Activated naive CD4-positive, alpha-beta T cell treated with anti-CD3 and anti-CD28 coated beads, Interleukin-2, amount 50 U/mL, for 72 hours (primary cell): ENCODE measurements at regions not wholly inside any gene's neighbourhood (a gene's known extent, or its start where the extent isn't known, plus 50 kb on each side); places are given as distances from the start of the nearest gene placed in this dataset.
A peak's percentile ranks its signal among the peaks of the same experiment; 100 is the strongest.
"Not testable (repeated sequence)": the region's sequence is repeated elsewhere in the genome, so short reads cannot be mapped to it uniquely, and the experiment has no call there.

ENCODE experiments used
- ATAC-seq, 2 donors: fragments of 150-1000 bp; cut with Tn5 transposase; 2 replicates each; pipeline ENCODE4 v1.10.0; 2021; ENCODE audit warnings: mild to moderate bottlenecking in 2 of 2, moderate library complexity in 2 of 2
- DNase-seq, 2 donors: peaks; one replicate each; pipeline ENCODE4 v3.0.0; 2021 to 2022; ENCODE audit warnings: low spot score in 2 of 2
- H3K27ac Mint-ChIP-seq, 2 donors: one replicate each; pipeline ENCODE4 v1.8.0; 2022; ENCODE audit warnings: mild to moderate bottlenecking in 2 of 2, mixed read lengths in 2 of 2
- H3K36me3 Mint-ChIP-seq, 2 donors: one replicate each; pipeline ENCODE4 v1.8.0; 2022; ENCODE audit warnings: mixed read lengths in 2 of 2
- H3K9me3 Mint-ChIP-seq, 2 donors: one replicate each; pipeline ENCODE4 v1.8.0; 2022; ENCODE audit warnings: mixed read lengths in 2 of 2

DNA sequence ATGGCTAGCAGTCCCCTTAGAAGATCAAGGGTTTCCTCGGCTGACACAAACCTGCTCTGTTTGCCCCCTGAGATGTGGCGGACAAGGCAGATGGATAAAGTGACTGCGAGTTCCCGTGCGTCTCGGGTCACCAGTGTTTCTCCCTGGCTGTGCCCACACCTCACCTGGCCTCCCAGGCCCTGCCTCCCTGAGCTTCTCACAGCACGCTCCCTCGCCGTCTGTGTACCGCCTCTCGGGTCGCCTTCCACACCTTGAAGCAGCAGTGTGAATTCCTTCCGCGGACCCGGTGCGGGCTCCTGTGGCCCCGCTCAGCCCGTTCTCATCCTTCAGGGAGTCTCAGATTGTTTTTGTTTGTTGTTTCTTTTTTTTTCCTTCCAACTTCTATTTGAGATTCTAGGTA, 172.0 kb upstream of the FOXD4L5 start:
- peaks cover 19 to 30% of the 10 kb centered on the region in 2 donors for H3K9me3 Mint-ChIP-seq
- not testable (repeated sequence) for ATAC-seq

DNA sequence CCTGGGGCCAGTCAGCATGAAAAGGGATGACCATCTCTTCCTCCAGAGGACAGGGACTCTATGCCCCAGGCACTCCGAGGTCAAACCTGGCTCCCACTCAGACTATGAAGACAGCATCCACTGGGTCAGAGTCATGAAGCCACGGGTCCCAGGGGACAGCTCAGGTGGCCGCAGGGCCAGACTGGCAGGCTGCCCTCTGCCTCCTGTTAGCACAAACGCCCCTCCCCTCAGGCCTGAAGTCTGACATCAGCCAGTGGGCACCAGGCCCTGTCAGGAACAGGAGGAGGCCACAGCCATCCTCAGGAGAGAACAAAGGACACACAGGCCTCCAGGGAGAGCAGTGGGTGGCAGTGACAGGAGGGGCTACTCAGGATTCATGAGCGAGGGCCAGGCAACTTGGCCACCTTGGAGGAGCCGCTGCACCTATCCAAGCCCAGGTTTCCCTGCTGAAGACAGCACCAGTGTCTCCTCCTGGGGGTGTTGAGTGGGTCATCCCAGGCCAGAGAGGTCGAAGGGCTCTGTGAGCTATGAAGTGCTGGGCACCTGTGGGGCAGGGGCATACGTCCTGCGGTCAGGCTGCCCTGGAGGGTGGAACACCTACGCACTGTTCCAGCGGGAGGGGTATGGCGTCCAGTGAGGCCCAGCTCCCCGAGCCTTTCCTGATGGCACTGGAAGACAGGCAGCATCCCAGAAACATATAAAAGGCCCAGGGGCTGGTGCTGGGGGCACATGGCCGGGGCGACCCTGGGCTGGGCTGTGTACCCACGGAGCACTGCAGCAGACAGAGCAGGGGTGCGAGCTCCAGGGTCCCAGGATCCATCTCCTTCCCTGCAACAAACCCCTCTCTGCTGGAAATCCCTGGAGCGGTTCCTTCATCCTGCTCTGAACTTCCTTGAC, 171.0 kb upstream of the FOXD4L5 start:
- Mint-ChIP-seq H3K9me3 (peaks cover 26 to 37% of the 10 kb centered on the region in 2 donors), H3K36me3 (peaks cover 13 to 15% of the 10 kb centered on the region in 2 donors)
- not testable (repeated sequence) for DNase-seq, ATAC-seq, H3K27ac Mint-ChIP-seq

More for the DNA sequence above, 172.0 kb upstream of the FOXD4L5 start:
- H3K27ac Mint-ChIP-seq, DNase-seq: not testable (repeated sequence)
- H3K36me3 Mint-ChIP-seq, result peaks cover 13 to 15% of the 10 kb centered on the region in 2 donors

DNA sequence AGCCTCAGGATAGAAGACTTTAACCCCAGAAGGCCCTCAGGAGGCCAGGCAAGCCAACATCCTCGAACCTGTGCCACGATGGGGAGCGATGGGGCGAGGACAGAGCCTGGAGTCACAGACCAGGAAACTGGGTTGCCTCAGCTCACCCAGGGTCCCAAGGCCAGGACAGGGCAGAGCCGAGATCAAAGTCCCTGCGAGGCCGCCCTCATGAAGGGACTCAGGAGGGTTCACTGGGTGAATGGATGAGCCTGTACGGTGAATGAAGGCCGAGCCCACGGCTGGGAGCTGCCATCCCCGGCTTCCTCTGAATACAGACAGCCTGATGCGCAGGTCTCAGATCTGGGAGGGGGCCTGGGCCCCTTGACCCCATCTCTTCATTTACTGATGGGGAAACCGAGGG, 170.1 kb upstream of the FOXD4L5 start:
- H3K36me3 Mint-ChIP-seq, result peaks cover 13 to 15% of the 10 kb centered on the region in 2 donors
- H3K9me3 Mint-ChIP-seq, result peaks cover 27 to 40% of the 10 kb centered on the region in 2 donors
- DNase-seq, ATAC-seq, H3K27ac Mint-ChIP-seq: not testable (repeated sequence)

DNA sequence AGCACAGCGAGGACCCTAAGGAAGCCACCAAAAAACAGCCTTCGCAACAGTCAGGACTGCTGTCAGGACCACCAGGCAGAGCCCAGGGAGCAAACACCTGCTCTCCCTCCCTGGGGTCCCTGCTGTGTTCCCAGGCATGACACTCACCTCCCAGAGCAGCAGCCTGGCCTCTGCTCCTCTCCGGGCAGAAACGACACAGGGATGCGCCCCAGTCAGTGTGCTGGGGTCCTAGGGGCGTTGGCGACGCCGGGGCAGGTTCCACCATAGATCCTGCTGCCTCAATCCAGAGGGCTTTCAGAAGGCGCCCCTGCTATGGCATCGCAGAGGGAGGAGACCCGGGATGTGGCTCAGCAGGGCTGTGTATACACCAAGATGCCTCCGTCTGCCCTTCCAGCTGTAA, 169.7 kb upstream of the FOXD4L5 start:
- Mint-ChIP-seq H3K9me3 (peaks cover 27 to 39% of the 10 kb centered on the region in 2 donors), H3K36me3 (peaks cover 13% of the 10 kb centered on the region in 2 donors)
- H3K27ac Mint-ChIP-seq, DNase-seq, ATAC-seq: not testable (repeated sequence)

DNA sequence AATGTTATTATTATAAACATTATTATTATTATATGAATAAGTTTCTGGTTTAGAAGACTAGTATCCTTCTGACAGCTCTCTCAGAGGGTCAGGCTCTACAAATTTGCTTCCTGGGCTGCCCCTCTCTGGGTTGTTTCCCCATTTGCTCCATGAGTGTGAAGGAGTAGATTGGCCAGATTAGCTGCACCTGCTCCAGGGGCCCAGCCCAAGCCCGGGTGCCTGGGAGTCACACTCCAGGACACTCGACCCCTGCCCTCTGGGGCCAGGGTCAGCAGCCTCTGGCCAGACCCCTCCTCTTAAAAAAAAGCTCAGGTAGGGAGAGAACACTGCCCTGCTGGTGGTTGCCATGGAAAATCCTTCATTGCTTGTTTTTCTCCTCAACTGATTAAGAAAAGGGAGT, 169.0 kb upstream of the FOXD4L5 start:
- not testable (repeated sequence) for DNase-seq, H3K27ac Mint-ChIP-seq, ATAC-seq
- Mint-ChIP-seq H3K9me3 (peaks cover 29 to 37% of the 10 kb centered on the region in 2 donors), H3K36me3 (peaks cover 9 to 14% of the 10 kb centered on the region in 2 donors)

DNA sequence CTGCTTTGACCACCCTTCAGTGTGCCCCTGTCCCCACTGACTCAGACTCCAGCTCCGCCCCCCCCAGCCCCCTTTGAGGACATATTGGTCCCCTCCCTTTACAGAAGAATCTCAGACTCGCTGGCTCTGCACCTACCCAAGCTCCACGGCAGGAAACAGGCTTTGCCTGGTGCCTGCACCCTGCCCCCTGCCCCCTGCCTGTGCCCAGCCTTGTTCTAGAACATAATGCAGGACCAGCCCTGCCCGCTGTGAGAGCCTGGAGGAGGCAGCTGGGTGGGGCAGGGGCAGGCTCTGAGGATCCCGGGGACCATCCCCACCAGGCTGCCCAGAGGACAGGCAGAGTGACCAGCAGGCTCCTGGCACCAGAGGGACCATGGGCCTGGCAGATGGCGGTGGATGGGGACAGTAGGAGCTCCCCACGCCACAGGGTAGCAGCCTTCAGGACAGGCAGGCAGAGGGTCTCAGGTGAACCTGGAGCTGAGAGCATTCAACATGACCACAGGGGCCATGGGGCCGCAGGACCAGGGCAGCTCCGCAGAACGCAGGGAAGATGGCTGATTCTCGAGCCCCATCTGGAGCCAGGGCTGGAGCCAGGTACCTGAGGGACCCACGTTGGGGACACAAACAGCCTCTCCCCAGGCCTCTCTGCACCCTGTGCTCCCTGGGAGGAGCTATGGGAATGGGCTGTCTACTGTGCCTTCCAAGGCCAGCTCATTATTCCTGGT, 165.0 kb upstream of the FOXD4L5 start:
- H3K36me3 Mint-ChIP-seq, DNase-seq, H3K27ac Mint-ChIP-seq, ATAC-seq: not testable (repeated sequence)
- peaks cover 30 to 35% of the 10 kb centered on the region in 2 donors for H3K9me3 Mint-ChIP-seq

DNA sequence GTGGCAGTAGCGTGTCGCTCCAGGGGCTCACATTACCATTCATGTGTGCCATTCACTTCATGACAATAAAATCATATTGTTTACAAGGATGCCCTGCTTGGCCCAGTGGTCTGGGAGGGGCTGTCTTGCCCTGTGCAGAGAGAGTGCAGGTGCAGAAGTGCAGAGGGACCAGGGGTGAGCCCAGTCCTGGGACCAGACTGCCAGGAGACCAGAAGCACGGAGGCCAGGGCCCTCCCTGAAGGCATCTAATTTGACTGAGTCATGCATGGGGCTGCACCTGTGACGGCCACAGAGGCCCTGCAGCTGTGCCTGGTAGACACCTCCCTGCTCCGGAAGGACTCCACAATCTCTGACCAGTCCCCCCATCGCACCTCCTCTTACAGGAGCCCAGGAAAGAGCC, 164.4 kb upstream of the FOXD4L5 start:
- no peak overlapping the region for H3K27ac Mint-ChIP-seq
- H3K9me3 Mint-ChIP-seq, result peaks cover 30 to 35% of the 10 kb centered on the region in 2 donors
- H3K36me3 Mint-ChIP-seq, result peaks cover 5% of the 10 kb centered on the region in 2 donors
- no peak for DNase-seq
- ATAC-seq, result no peak

DNA sequence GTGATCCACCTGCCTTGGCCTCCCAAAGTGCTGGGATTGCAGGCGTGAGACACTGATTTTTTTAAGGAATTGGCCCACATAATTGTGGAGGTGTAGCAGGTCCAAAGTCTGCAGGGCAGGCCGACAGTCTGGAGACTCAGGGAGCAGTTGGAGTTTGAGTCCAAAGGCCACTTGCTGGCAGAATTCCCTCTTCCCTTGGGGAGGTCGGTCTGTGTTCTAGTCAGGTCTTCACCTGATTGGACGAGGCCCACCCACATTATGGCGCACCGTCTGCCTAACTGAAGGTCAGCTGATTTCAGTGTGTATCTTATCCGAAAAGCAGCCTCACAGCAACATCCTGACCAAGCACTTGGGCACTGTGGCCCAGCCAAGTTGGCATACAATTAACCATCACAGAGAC, 162.1 kb upstream of the FOXD4L5 start:
- not testable (repeated sequence) for DNase-seq, H3K36me3 Mint-ChIP-seq, H3K27ac Mint-ChIP-seq, ATAC-seq
- H3K9me3 Mint-ChIP-seq, result peaks cover 25 to 28% of the 10 kb centered on the region in 2 donors

DNA sequence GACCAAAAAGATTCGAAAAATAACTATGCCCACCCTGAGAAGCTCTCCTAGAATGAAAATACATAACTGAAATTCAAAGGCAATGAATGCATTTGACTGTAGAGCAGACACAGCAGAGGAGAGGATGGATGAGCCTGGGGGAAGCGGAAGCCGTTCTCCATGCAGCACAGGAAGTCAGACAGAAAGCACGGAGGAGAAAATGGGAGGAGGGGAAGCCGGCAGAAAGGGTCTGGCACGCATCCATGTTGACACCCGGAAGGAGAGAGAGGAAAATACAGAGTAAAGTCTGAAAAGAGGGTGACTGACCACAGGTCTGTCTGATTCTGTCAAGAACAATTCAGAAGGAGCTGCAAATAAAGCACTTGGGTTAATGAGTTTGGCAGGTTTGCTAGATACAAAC, 161.0 kb upstream of the FOXD4L5 start:
- H3K9me3 Mint-ChIP-seq, result peaks cover 19 to 22% of the 10 kb centered on the region in 2 donors
- not testable (repeated sequence) for H3K27ac Mint-ChIP-seq, H3K36me3 Mint-ChIP-seq, DNase-seq, ATAC-seq

DNA sequence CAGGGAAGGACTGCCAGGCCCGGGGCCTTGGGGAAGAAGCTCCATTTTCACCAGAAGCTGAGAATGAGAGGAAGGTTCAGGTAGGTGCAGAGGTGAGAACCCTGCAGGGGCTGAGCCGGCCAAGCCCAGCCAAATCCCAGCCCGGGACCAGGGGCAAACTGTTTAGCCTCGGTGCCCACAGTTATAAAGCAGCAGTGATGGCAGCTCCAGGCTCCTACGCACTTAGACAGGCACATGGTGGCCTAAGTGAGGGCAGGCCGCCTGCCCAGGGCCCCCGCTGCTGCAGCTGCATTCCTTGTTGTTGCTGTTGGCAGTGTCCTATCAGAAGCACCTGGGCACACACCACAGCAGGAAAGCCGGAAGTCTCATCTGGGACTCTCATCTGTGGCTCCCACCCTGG, 159.9 kb upstream of the FOXD4L5 start:
- no peak for ATAC-seq

DNA sequence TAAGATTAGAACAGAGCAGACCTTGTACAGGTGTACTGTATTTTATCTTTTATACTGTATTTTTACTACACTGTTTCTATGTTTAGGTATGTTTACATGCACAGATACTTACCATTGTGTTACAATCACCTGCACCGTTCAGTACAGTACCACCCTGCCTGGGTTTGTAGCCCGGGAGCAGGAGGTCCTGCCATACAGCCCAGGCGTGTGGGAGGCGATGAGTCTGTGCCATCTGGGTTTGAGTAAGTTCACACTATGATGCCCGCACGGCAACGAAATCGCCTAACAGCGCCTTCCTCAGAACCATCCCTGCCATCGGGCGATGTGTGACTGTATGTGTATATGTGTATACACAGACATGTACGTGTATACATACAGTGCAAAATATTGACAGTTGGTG, 157.1 kb upstream of the FOXD4L5 start:
- not testable (repeated sequence) for ATAC-seq, DNase-seq, H3K27ac Mint-ChIP-seq
- H3K36me3 Mint-ChIP-seq, result peaks cover 8 to 11% of the 10 kb centered on the region in 2 donors
- peaks cover 23 to 24% of the 10 kb centered on the region in 2 donors for H3K9me3 Mint-ChIP-seq

More for the DNA sequence above, 159.9 kb upstream of the FOXD4L5 start:
- Mint-ChIP-seq H3K36me3 (peaks cover 5% of the 10 kb centered on the region in 2 donors), H3K27ac (no peak overlapping the region), H3K9me3 (peaks cover 16 to 25% of the 10 kb centered on the region in 2 donors)
- no peak for DNase-seq

DNA sequence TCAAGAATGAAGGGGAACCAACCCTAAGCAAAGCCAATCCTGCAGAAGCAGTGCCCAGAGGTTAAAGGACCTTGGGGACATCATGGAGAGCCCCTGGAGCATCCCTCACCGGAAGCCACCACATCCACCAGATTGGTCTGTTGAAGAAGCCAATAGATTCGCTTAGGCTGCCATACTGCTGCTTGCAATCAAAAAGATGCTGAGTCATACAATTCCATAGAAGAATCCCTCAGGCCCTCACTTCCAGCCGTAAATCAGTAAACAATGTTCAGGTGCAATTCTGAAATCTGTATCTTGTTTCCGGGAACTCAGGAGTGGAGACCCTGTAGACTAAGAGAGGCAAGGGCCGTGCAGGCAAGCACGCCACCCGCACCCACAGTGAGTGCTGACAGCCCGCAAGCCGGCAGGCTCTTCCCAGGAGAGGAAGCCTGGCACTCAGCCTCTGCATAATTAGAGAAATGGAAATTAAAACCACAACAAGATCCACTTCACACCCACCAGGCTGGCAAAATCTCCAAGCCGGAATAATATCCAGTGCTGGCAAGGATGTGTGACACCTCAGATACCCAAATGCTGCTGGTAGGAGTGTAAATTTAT, 156.4 kb upstream of the FOXD4L5 start:
- H3K9me3 Mint-ChIP-seq, result peaks cover 29 to 31% of the 10 kb centered on the region in 2 donors
- ATAC-seq, result not testable (repeated sequence)
- peaks cover 11 to 14% of the 10 kb centered on the region in 2 donors for H3K36me3 Mint-ChIP-seq

DNA sequence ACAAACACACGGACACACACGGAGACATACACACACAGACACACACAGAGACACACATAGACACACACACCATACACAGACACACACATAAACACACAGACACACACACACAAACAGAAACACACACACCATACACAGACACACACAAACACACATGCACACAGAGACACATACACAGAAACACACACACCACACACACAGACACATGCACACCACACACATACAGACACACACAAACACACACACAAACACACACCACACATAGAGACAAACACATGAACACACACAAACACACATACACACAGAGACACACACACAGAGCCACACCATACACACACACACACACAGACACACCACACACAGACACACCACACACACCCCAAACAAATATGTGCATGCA, 152.7 kb upstream of the FOXD4L5 start:
- DNase-seq (no peak), ATAC-seq (no peak)
- H3K27ac Mint-ChIP-seq, result no peak overlapping the region
- H3K9me3 Mint-ChIP-seq, result peaks cover 35 to 42% of the 10 kb centered on the region in 2 donors
- H3K36me3 Mint-ChIP-seq, result peaks cover 11 to 32% of the 10 kb centered on the region in 2 donors

More for the DNA sequence above, 156.4 kb upstream of the FOXD4L5 start:
- not testable (repeated sequence) for H3K27ac Mint-ChIP-seq, DNase-seq

DNA sequence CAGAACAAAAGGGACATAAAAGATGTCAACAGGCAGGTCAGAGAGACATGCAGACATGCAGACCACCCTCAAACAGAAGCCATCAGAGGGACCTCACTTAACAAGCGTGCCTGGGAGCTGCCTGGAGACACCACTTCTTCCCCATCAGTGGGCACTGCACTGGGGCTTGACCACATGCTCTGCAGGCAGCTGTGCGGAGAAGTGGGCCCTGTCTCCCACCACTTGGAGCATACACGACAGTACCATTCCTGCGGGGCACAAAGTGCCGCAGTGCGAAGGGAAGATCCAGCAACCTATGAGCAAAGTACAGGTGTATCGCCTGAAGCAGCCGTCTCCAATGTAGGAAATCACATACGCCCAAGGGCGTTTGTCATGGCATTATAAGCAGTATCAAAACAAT, 150.5 kb upstream of the FOXD4L5 start:
- DNase-seq, result no peak
- Mint-ChIP-seq H3K9me3 (peaks cover 42 to 46% of the 10 kb centered on the region in 2 donors), H3K27ac (no peak overlapping the region), H3K36me3 (peaks cover 23 to 45% of the 10 kb centered on the region in 2 donors)
- no peak for ATAC-seq

DNA sequence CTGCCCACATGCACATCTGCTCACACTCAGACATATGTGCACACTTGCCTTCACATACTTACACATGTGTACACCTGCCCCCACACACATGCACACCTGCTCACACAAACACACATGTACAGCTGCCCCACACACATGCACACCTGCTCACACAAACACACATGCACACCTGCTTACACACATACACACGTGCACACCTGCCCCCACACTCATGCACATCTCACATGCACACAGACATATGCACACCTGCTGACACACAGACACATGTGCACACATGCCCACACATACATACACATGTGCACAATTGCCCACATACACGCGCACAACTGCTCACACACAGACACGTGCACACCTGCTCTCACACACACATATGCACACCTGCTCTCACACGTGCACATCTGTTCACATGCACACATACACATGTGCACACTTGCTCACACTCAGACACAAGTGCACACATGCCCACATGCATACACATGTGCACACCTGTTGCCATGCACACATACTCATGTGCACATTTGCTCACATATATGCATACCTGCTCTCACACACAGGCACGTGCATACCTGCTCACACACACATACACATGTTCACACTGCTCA, 147.8 kb upstream of the FOXD4L5 start:
- H3K9me3 Mint-ChIP-seq, result peaks cover 34 to 37% of the 10 kb centered on the region in 2 donors
- peaks cover 21 to 41% of the 10 kb centered on the region in 2 donors for H3K36me3 Mint-ChIP-seq
- ATAC-seq, result no peak
- peak overlapping the region in 1 of 2 donors; percentile 8 for H3K27ac Mint-ChIP-seq
- no peak for DNase-seq

DNA sequence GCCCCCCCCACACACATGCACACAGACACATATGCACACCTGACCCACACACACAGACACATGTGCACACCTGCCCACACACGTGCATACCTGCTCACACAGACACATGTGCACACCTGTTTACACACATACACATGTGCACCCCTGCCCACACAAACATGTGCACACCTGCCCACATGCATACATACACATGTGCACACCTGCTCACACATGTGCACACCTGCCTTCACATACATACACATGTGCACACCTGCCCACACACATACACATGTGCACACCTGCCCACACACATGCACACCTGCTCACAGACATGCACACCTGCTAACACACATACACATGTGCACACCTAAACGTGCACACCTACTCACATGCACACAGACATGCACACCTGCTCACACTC, 147.0 kb upstream of the FOXD4L5 start:
- peaks cover 17 to 37% of the 10 kb centered on the region in 2 donors for H3K36me3 Mint-ChIP-seq
- no peak overlapping the region for H3K27ac Mint-ChIP-seq
- peaks cover 30 to 31% of the 10 kb centered on the region in 2 donors for H3K9me3 Mint-ChIP-seq
- ATAC-seq, result no peak
- DNase-seq, result no peak
